Naive thymus-derived CD4-positive, alpha-beta T cell (primary cell): ENCODE measurements at regions not wholly inside any gene's neighbourhood (a gene's known extent, or its start where the extent isn't known, plus 50 kb on each side); places are given as distances from the start of the nearest gene placed in this dataset.
"Not testable (repeated sequence)": the region's sequence is repeated elsewhere in the genome, so short reads cannot be mapped to it uniquely, and the experiment has no call there.

Source experiments
- ATAC-seq: fragments of 150-1000 bp; cut with Tn5 transposase; 2 replicates; pipeline ENCODE4 v1.10.0; 2021; ENCODE audit warnings: mild to moderate bottlenecking, moderate library complexity
- CTCF ChIA-PET: fragments of 350-600 bp; sonication (Branson Sonifier 250); formaldehyde crosslinking; loops from one replicate; lab custom pipeline; 2021; ENCODE audit warnings: antibody characterized with exemption; lab: Charles Lee
- POLR2A ChIA-PET: fragments of 350-600 bp; sonication (Branson Sonifier 250); formaldehyde crosslinking; loops from one replicate; lab custom pipeline; 2021; ENCODE audit warnings: antibody characterized with exemption, inconsistent platforms; lab: Charles Lee
- DNase-seq, 9 donors: peaks; one replicate each; pipeline versions ENCODE4 v3.0.0 to v3.0.0-alpha.2; 2020 to 2022; ENCODE audit warnings: mixed read lengths in 1 of 9
- H3K27ac ChIP-seq: one replicate; pipeline ENCODE4 v1.7.0; 2013; ENCODE audit warnings: mild to moderate bottlenecking, low read depth, low read length, moderate library complexity
- H3K27me3 ChIP-seq, 2 donors: one replicate each; pipeline ENCODE4 v1.7.0; 2013; ENCODE audit warnings: low read length in 2 of 2, mild to moderate bottlenecking in 2 of 2, moderate library complexity in 2 of 2; ENCODE audit not compliant: control insufficient read depth in 2 of 2, insufficient read depth in 2 of 2
- H3K36me3 ChIP-seq, 3 experiments: 1 replicate in 2 of 3; 2 replicates in 1 of 3; pipeline ENCODE4 v1.7.0; 2013; ENCODE audit warnings: low read length in 3 of 3, mild to moderate bottlenecking in 3 of 3, moderate library complexity in 1 of 3; ENCODE audit not compliant: insufficient read depth in 3 of 3, control insufficient read depth in 2 of 3
- H3K4me1 ChIP-seq, 2 donors: one replicate each; pipeline ENCODE4 v1.7.0; 2013; ENCODE audit warnings: low read length in 2 of 2, mild to moderate bottlenecking in 2 of 2, moderate library complexity in 1 of 2; ENCODE audit not compliant: control insufficient read depth in 2 of 2, insufficient read depth in 2 of 2
- H3K4me3 ChIP-seq: 2 replicates; pipeline ENCODE4 v1.7.0; 2013; ENCODE audit warnings: mild to moderate bottlenecking, low read length
- H3K9me3 ChIP-seq, 3 experiments: 1 replicate in 2 of 3; 2 replicates in 1 of 3; pipeline ENCODE4 v1.7.0; 2013; ENCODE audit warnings: low read length in 3 of 3; ENCODE audit not compliant: control insufficient read depth in 2 of 3
- H3K27ac Mint-ChIP-seq, 9 donors: one replicate each; pipeline ENCODE4 v1.8.0; 2020 to 2022; ENCODE audit warnings: mixed read lengths in 9 of 9, mild to moderate bottlenecking in 8 of 9, moderate library complexity in 5 of 9, inconsistent platforms in 2 of 9
- H3K27me3 Mint-ChIP-seq, 5 donors: one replicate each; pipeline ENCODE4 v1.8.0; 2021 to 2022; ENCODE audit warnings: mixed read lengths in 5 of 5, mild to moderate bottlenecking in 1 of 5
- H3K36me3 Mint-ChIP-seq, 5 donors: one replicate each; pipeline ENCODE4 v1.8.0; 2020 to 2022; ENCODE audit warnings: mixed read lengths in 5 of 5, mild to moderate bottlenecking in 3 of 5, inconsistent platforms in 1 of 5
- H3K4me1 Mint-ChIP-seq, 7 donors: one replicate each; pipeline ENCODE4 v1.8.0; 2020 to 2022; ENCODE audit warnings: mixed read lengths in 7 of 7, mild to moderate bottlenecking in 3 of 7, inconsistent platforms in 1 of 7
- H3K4me3 Mint-ChIP-seq, 10 donors: one replicate each; pipeline ENCODE4 v1.8.0; 2020 to 2022; ENCODE audit warnings: mild to moderate bottlenecking in 10 of 10, mixed read lengths in 10 of 10, moderate library complexity in 6 of 10, inconsistent platforms in 2 of 10
- H3K9me3 Mint-ChIP-seq, 11 donors: one replicate each; pipeline ENCODE4 v1.8.0; 2020 to 2022; ENCODE audit warnings: mixed read lengths in 11 of 11, mild to moderate bottlenecking in 4 of 11, inconsistent platforms in 1 of 11, moderate library complexity in 1 of 11
- intact Hi-C, 2 donors: fragments of 100-400 bp; cut with micrococcal nuclease; formaldehyde crosslinking; loops; one replicate each; pipeline ENCODE4 v1.15.1; 2023

DNA sequence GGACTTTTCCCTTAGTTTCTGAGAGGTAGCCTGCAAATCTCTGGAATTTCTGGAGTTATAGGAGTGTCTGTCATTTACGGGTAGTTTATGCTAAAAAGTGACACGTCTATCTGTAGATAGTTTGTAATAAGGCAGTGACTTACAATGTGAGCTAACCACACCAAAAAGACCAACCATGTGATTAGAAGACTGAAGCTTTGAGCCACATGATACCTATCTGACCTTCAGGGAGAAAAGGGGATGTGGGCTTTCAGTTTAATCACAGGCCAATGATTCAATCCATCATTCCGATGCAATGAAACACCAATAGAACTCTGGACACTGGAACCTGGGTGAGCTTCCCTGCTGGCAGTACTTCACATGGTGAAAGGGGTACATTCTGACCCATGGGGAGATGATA is 254.6 kb upstream of the GK2 start:
- Mint-ChIP-seq H3K4me1 (no peaks in the 10 kb centered on the region), H3K36me3 (no peaks in the 10 kb centered on the region), H3K4me3 (no peak overlapping the region), H3K27ac (no peak overlapping the region), H3K9me3 (peaks cover 0 to 19% (median 7%) of the 10 kb centered on the region in 11 donors), H3K27me3 (peaks cover 0 to 2% (median 0%) of the 10 kb centered on the region in 5 donors)
- H3K27me3 ChIP-seq: no peaks in the 10 kb centered on the region
- no peaks in the 10 kb centered on the region for H3K9me3 ChIP-seq
- DNase-seq (no peak), ATAC-seq (no peak)
- intact Hi-C loops: no loop called here
- ChIA-PET POLR2A (no interaction called here), CTCF (no interaction called here)
- H3K27ac ChIP-seq: no peak overlapping the region
- H3K36me3 ChIP-seq: no peaks in the 10 kb centered on the region
- H3K4me1 ChIP-seq: no peaks in the 10 kb centered on the region
- no peak overlapping the region for H3K4me3 ChIP-seq

DNA sequence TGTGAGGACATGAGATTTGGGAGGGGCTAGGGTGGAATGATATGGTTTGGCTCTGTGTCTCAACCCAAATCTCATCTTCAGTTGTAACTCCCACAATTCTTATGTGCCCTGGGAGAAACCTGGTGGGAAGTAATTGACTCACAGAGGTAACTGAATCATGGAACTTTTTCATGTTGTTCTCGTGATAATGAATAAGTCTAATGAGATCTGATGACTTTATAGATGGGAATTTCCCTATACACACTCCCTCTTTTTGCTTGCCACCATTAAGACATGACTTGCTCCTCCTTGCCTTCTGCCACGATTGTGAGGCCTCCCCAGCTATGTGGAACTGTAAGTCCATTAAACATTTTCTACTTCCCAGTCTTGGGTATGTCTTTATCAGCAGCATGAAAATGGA is 253.2 kb upstream of the GK2 start:
- H3K27me3 Mint-ChIP-seq: peaks cover 0 to 2% (median 0%) of the 10 kb centered on the region in 5 donors
- Histone ChIP-seq H3K27me3 (no peaks in the 10 kb centered on the region), H3K27ac (no peak overlapping the region), H3K36me3 (no peaks in the 10 kb centered on the region), H3K9me3 (no peaks in the 10 kb centered on the region), H3K4me3 (no peak overlapping the region), H3K4me1 (no peaks in the 10 kb centered on the region)
- intact Hi-C loops: no loop called here
- no peak overlapping the region for H3K27ac Mint-ChIP-seq
- CTCF ChIA-PET: no interaction called here
- no peaks in the 10 kb centered on the region for H3K4me1 Mint-ChIP-seq
- peaks cover 0 to 5% (median 0%) of the 10 kb centered on the region in 5 donors for H3K36me3 Mint-ChIP-seq
- H3K9me3 Mint-ChIP-seq: peaks cover 2 to 24% (median 8%) of the 10 kb centered on the region in 11 donors
- no peak overlapping the region for H3K4me3 Mint-ChIP-seq
- DNase-seq (no peak), ATAC-seq (no peak)
- POLR2A ChIA-PET: no interaction called here

DNA sequence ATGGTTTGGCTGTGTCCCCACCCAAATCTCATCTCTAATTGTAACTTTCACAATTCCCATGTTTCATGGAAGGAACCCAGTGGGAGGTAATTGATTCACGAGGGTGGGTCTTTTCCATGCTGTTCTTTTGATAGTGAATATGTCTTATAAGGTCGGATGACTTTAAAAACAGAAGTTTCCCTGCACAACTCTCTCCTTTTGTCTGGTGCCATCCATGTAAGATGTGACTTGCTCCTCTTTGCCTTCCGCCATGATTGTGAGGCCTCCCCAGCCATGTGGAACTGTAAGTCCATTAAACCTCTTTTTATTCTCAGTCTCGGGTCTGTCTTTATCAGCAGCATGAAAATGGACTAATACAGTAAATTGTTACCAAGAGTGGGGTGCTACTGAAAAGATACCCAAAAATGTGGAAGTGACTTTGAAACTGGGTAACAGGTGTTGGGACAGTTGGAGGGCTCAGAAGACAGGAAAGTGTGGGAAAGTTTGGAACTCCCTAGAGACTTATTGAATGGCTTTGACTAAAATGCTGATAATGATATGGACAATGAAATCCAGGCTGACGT is 251.4 kb upstream of the GK2 start:
- H3K4me1 Mint-ChIP-seq, DNase-seq, H3K4me1 ChIP-seq, POLR2A ChIA-PET, H3K4me3 Mint-ChIP-seq, CTCF ChIA-PET, H3K27ac Mint-ChIP-seq, H3K4me3 ChIP-seq, H3K27me3 ChIP-seq, H3K27ac ChIP-seq, ATAC-seq, intact Hi-C loops, H3K36me3 ChIP-seq, H3K36me3 Mint-ChIP-seq, H3K27me3 Mint-ChIP-seq, H3K9me3 ChIP-seq: not testable (repeated sequence)
- peaks cover 2 to 24% (median 8%) of the 10 kb centered on the region in 11 donors for H3K9me3 Mint-ChIP-seq

DNA sequence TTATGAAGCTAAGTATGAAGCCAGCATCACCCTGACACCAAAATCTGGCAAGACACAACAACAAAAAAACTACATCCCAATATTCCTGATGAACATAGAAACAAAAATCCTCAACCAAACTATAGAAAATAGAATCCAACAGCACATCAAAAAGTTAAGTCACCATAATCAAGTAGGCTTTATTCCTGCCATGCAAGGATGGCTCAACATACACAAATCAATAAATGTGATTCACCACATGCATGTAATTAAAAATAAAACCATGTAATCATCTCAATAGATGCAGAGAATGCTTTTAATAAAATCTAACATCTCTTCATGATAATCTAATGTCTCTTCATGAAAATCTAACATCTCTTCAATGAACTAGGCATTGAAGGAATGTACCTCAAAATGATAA is 249.4 kb upstream of the GK2 start:
- peaks cover 2 to 24% (median 8%) of the 10 kb centered on the region in 11 donors for H3K9me3 Mint-ChIP-seq

DNA sequence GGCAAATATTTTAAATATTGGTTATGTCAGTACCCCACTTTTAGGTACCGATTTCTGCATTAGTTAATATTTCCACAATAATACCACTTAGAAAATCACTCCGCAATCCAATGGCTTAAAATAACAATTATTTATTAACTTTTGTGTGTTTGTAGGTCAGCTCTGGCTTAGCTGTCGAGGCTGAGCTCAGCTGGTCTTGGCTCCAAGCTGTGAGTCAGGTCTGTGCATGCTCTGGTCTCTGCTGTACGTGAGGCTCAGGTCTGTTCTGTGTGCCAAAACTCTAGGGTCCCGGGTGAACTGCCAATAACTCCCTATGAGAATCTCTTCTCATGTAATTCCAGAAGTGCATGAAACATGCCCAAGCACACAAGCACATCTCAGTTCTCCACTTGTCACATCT is 245.8 kb upstream of the GK2 start:
- POLR2A ChIA-PET: no interaction called here

More for the DNA sequence above, 249.4 kb upstream of the GK2 start:
- POLR2A ChIA-PET: no interaction called here
- no peak overlapping the region for H3K4me3 Mint-ChIP-seq
- no peak overlapping the region for H3K27ac Mint-ChIP-seq
- CTCF ChIA-PET: no interaction called here
- Histone ChIP-seq H3K27ac (no peak overlapping the region), H3K4me3 (no peak overlapping the region), H3K9me3 (no peaks in the 10 kb centered on the region), H3K27me3 (no peaks in the 10 kb centered on the region), H3K4me1 (no peaks in the 10 kb centered on the region), H3K36me3 (no peaks in the 10 kb centered on the region)
- peaks cover 0 to 5% (median 0%) of the 10 kb centered on the region in 5 donors for H3K36me3 Mint-ChIP-seq
- ATAC-seq (no peak), DNase-seq (no peak)
- H3K27me3 Mint-ChIP-seq: peaks cover 0 to 2% (median 0%) of the 10 kb centered on the region in 5 donors
- intact Hi-C loops: no loop called here
- H3K4me1 Mint-ChIP-seq: no peaks in the 10 kb centered on the region

DNA sequence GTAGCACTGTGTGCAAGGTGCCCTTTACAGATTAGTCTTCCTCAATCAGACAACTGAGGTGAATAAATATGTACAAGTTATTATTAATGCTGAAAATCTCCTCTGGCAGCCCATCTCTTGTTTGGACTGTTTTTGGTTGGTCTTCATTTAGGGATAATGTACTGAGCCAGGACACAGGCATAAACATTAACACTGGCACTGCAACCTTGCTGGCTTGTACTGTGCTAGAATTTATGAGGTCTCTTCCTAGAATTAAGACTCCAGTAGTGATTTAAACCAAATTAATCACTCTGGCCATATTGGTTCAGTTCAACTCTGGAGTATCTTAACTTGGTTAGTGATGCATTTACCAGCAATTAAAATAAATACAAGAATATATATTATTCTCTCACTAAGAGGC is 244.7 kb upstream of the GK2 start:
- H3K36me3 ChIP-seq: no peaks in the 10 kb centered on the region
- Mint-ChIP-seq H3K27me3 (peaks cover 0 to 5% (median 0%) of the 10 kb centered on the region in 5 donors), H3K4me1 (no peaks in the 10 kb centered on the region), H3K4me3 (no peak overlapping the region), H3K27ac (no peak overlapping the region), H3K36me3 (peaks cover 0 to 5% (median 0%) of the 10 kb centered on the region in 5 donors), H3K9me3 (peaks cover 0 to 7% (median 3%) of the 10 kb centered on the region in 11 donors)
- intact Hi-C loops: no loop called here
- ChIA-PET POLR2A (no interaction called here), CTCF (interaction anchor here (0.7 kb wide), 1 partner anchor 16 kb away, joined by 3 read pairs; no protein-coding TSS in a partner anchor)
- H3K4me3 ChIP-seq: no peak overlapping the region
- no peaks in the 10 kb centered on the region for H3K4me1 ChIP-seq
- H3K27me3 ChIP-seq: no peaks in the 10 kb centered on the region
- H3K27ac ChIP-seq: no peak overlapping the region
- ATAC-seq (no peak), DNase-seq (no peak)
- no peaks in the 10 kb centered on the region for H3K9me3 ChIP-seq

More for the DNA sequence above, 245.8 kb upstream of the GK2 start:
- Histone ChIP-seq H3K27ac (no peak overlapping the region), H3K27me3 (no peaks in the 10 kb centered on the region), H3K4me1 (no peaks in the 10 kb centered on the region), H3K4me3 (no peak overlapping the region), H3K9me3 (no peaks in the 10 kb centered on the region), H3K36me3 (no peaks in the 10 kb centered on the region)
- H3K36me3 Mint-ChIP-seq: peaks cover 0 to 5% (median 0%) of the 10 kb centered on the region in 5 donors
- intact Hi-C loops: no loop called here
- CTCF ChIA-PET: no interaction called here
- ATAC-seq (no peak), DNase-seq (no peak)
- H3K27ac Mint-ChIP-seq: no peak overlapping the region
- H3K27me3 Mint-ChIP-seq: no peaks in the 10 kb centered on the region
- H3K9me3 Mint-ChIP-seq: peaks cover 0 to 15% (median 3%) of the 10 kb centered on the region in 11 donors
- H3K4me3 Mint-ChIP-seq: no peak overlapping the region
- no peaks in the 10 kb centered on the region for H3K4me1 Mint-ChIP-seq

DNA sequence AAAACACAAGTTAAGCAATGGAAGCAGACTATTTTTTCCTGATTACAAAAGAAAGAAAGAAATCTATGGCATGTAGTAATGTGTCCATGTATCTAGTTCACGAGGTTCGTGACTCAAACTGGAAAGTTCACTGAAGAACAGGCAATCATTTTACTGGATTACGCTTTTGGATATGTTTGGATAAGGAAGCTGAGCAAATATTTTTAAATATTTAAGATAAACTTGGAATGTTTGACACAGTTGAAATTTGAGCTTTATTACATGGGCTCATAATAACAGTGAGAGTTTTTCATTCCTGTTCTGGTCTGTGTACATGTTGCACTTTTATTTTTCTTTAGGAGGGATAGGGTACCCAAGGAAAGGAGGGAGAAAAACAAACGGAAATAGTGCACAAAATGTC is 244.2 kb upstream of the GK2 start:
- peaks cover 0 to 6% (median 0%) of the 10 kb centered on the region in 5 donors for H3K27me3 Mint-ChIP-seq
- DNase-seq: no peak
- H3K9me3 ChIP-seq: no peaks in the 10 kb centered on the region
- no peaks in the 10 kb centered on the region for H3K4me1 ChIP-seq
- no peaks in the 10 kb centered on the region for H3K27me3 ChIP-seq
- ChIA-PET CTCF (interaction anchor here (0.7 kb wide), 1 partner anchor 16 kb away, joined by 3 read pairs; no protein-coding TSS in a partner anchor), POLR2A (no interaction called here)
- no peak overlapping the region for H3K4me3 Mint-ChIP-seq
- H3K36me3 ChIP-seq: no peaks in the 10 kb centered on the region
- intact Hi-C loops: no loop called here
- H3K4me1 Mint-ChIP-seq: no peaks in the 10 kb centered on the region
- H3K4me3 ChIP-seq: no peak overlapping the region
- H3K27ac ChIP-seq: no peak overlapping the region
- ATAC-seq: no peak
- peaks cover 0 to 2% (median under 1%) of the 10 kb centered on the region in 11 donors for H3K9me3 Mint-ChIP-seq
- peaks cover 0 to 2% (median 0%) of the 10 kb centered on the region in 5 donors for H3K36me3 Mint-ChIP-seq
- no peak overlapping the region for H3K27ac Mint-ChIP-seq
